RWPE1 (cell line): ENCODE measurements at regions not wholly inside any gene's neighbourhood (a gene's known extent, or its start where the extent isn't known, plus 50 kb on each side); places are given as distances from the start of the nearest gene placed in this dataset.
"Not testable (repeated sequence)": the region's sequence is repeated elsewhere in the genome, so short reads cannot be mapped to it uniquely, and the experiment has no call there.

Source experiments
- CTCF ChIA-PET: fragments of 350-600 bp; sonication (Branson Sonifier 250); formaldehyde crosslinking; extraction: SDS; loops from one replicate; lab custom pipeline; 2021; lab: Yijun Ruan, JAX
- POLR2A ChIA-PET: fragments of 400-600 bp; formaldehyde crosslinking; extraction: SDS; loops from one replicate; lab custom pipeline; 2020; ENCODE audit warnings: antibody characterized with exemption; ENCODE audit not compliant: low non-redundant PET; lab: Yijun Ruan, JAX
- DNase-seq: peaks from one replicate; pipeline ENCODE4 v3.0.0; 2012; ENCODE audit warnings: low spot score
- H3K27ac ChIP-seq: fragments of 450-650 bp; 2 replicates; pipeline ENCODE4 v1.5.1; 2017
- TF ChIP-seq, protein P1 (sequence below): fragments of 450-650 bp; conservative IDR thresholded peaks from 2 replicates; pipeline ENCODE4 v1.5.1; 2017; ENCODE audit warnings: low read depth, mild to moderate bottlenecking

DNA sequence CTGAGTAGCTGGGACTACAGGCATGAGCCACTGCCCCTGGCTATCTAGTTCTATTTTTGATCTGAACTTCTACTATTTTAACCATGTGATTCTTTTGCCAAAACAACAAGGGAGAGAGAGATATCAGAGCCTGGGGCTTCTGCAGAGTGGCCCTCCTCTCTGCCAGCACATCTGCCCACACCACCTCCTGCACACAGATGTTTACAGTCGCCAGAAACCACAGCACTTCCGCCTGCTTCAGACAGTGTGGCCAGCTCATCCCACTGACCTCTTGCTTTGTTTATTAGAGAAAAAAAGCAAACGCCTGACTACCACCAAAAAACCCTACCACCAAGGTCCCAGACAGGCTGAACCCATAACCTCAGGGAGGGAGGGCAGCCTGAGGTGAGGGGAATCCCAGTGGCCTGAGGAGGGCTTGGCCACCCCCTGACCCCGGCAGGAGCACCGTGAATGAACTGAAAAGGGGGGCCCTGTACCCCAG lies 85.9 kb upstream of the ABHD2 start:
- H3K27ac ChIP-seq, result no peak overlapping the region
- CTCF ChIA-PET, result interaction anchor here (1.7 kb wide), 1 partner anchor 97 kb away, joined by 7 read pairs; no protein-coding TSS in a partner anchor
- DNase-seq, result no peak
- POLR2A ChIA-PET, result no interaction called here
- TF ChIP-seq, protein P1, sequence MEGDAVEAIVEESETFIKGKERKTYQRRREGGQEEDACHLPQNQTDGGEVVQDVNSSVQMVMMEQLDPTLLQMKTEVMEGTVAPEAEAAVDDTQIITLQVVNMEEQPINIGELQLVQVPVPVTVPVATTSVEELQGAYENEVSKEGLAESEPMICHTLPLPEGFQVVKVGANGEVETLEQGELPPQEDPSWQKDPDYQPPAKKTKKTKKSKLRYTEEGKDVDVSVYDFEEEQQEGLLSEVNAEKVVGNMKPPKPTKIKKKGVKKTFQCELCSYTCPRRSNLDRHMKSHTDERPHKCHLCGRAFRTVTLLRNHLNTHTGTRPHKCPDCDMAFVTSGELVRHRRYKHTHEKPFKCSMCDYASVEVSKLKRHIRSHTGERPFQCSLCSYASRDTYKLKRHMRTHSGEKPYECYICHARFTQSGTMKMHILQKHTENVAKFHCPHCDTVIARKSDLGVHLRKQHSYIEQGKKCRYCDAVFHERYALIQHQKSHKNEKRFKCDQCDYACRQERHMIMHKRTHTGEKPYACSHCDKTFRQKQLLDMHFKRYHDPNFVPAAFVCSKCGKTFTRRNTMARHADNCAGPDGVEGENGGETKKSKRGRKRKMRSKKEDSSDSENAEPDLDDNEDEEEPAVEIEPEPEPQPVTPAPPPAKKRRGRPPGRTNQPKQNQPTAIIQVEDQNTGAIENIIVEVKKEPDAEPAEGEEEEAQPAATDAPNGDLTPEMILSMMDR, result no peak

GRCh38 chr15:89002830-89003229 lies 85.4 kb upstream of the ABHD2 start:
- TF ChIP-seq, protein P1, result no peak
- ChIA-PET POLR2A (no interaction called here), CTCF (interaction anchor here (1.7 kb wide), 1 partner anchor 98 kb away, joined by 7 read pairs; no protein-coding TSS in a partner anchor)
- no peak for DNase-seq
- no peak overlapping the region for H3K27ac ChIP-seq

GRCh38 chr15:89003865-89004725 lies 84.2 kb upstream of the ABHD2 start:
- CTCF ChIA-PET, result interaction anchor here (0.5 to 1.7 kb wide), 4 partner anchors 10 to 106 kb away, joined by 3 to 4 read pairs (median 4); no protein-coding TSS in a partner anchor
- TF ChIP-seq, protein P1, result no peak
- no peak for DNase-seq
- H3K27ac ChIP-seq, result no peak overlapping the region
- POLR2A ChIA-PET, result no interaction called here

GRCh38 chr15:89004726-89005030 lies 83.6 kb upstream of the ABHD2 start:
- H3K27ac ChIP-seq, result no peak overlapping the region
- TF ChIP-seq, protein P1, result no peak
- DNase-seq, result no peak
- POLR2A ChIA-PET, result no interaction called here
- CTCF ChIA-PET, result interaction anchor here (0.5 to 1.7 kb wide), 3 partner anchors 100 to 107 kb away, joined by 3 to 4 read pairs (median 4); no protein-coding TSS in a partner anchor

DNA sequence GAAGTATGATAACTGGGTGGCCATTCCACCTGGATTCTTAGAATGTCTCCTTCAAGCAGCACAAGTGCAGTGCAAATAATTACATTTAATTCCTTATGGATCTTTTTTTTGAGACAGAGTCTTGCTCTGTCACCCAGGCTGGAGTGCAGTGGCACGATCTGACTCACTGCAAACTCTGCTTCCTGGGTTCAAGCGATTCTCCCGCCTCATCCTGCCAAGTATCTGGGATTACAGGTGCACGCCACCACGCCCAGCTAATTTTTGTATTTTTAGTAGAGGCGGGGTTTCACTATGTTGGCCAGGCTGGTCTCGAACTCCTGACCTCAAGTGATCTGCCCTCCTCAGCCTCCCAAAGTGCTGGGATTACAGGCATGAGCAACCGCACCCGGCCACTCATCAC lies 80.7 kb upstream of the ABHD2 start:
- DNase-seq, CTCF ChIA-PET, H3K27ac ChIP-seq, POLR2A ChIA-PET: not testable (repeated sequence)

GRCh38 chr15:89007989-89008388 lies 80.3 kb upstream of the ABHD2 start:
- no peak overlapping the region for H3K27ac ChIP-seq
- DNase-seq, result no peak
- TF ChIP-seq, protein P1, result no peak
- ChIA-PET CTCF (interaction anchor here (0.6 kb wide), 1 partner anchor 26 kb away, joined by 9 read pairs; no protein-coding TSS in a partner anchor), POLR2A (no interaction called here)

DNA sequence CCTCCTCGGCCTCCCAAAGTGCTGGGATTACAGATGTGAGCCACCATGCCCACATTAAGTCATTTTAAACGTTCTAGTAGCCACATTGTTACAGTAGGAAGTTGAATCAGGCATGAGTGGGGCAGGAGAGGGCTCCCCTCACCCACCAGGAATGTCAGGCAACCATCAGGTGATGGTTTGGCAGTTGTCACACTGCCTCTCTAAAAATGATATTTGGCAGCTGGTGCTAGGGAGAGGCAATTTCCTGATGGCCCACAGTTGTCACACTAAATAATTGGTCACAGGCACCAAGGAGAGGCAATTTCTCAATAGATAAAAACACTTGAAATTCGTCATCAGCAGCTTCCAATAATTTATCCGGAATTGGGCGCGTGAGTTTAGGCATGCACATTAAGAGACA lies 79.2 kb upstream of the ABHD2 start:
- H3K27ac ChIP-seq, result no peak overlapping the region
- ChIA-PET POLR2A (no interaction called here), CTCF (interaction anchor here (0.6 kb wide), 1 partner anchor 49 kb away, joined by 9 read pairs; no protein-coding TSS in a partner anchor)
- TF ChIP-seq, protein P1, result no peak
- no peak for DNase-seq
